Natural killer cell (primary cell): ENCODE measurements at regions not wholly inside any gene's neighbourhood (a gene's known extent, or its start where the extent isn't known, plus 50 kb on each side); places are given as distances from the start of the nearest gene placed in this dataset.

ENCODE experiments used
- ATAC-seq, 3 donors: fragments of 150-1000 bp in 2 of 3; fragments of 200-7000 bp in 1 of 3; cut with Tn5 transposase; 1 replicate in 1 of 3; 2 replicates in 2 of 3; pipeline ENCODE4 v1.10.0; 2021; ENCODE audit warnings: mild to moderate bottlenecking in 2 of 3, moderate library complexity in 2 of 3
- DNase-seq, 2 donors: peaks; one replicate each; pipeline versions ENCODE4 v3.0.0 to v3.0.0-alpha.2; 2013 to 2021; ENCODE audit warnings: mixed read lengths in 1 of 2
- H3K27ac ChIP-seq: one replicate; pipeline ENCODE4 v1.5.1; 2013; ENCODE audit warnings: mild to moderate bottlenecking, low read length
- H3K27me3 ChIP-seq: one replicate; pipeline ENCODE4 v1.6.1; 2013; ENCODE audit warnings: low read length; ENCODE audit not compliant: control insufficient read depth, insufficient read depth
- H3K36me3 ChIP-seq: one replicate; pipeline ENCODE4 v1.6.1; 2013; ENCODE audit warnings: low read length; ENCODE audit not compliant: control insufficient read depth, insufficient read depth
- H3K4me1 ChIP-seq: one replicate; pipeline ENCODE4 v1.6.1; 2013; ENCODE audit warnings: low read length; ENCODE audit not compliant: control insufficient read depth, insufficient read depth
- H3K4me3 ChIP-seq: one replicate; pipeline ENCODE4 v1.5.1; 2013; ENCODE audit warnings: low read length
- H3K9me3 ChIP-seq: one replicate; pipeline ENCODE4 v1.6.1; 2013; ENCODE audit warnings: low read length; ENCODE audit not compliant: control insufficient read depth, insufficient read depth
- H3K27ac Mint-ChIP-seq, 2 donors: one replicate each; pipeline ENCODE4 v1.8.0; 2022; ENCODE audit warnings: mild to moderate bottlenecking in 2 of 2, mixed read lengths in 2 of 2, moderate library complexity in 1 of 2
- H3K27me3 Mint-ChIP-seq, 2 donors: one replicate each; pipeline ENCODE4 v1.8.0; 2022; ENCODE audit warnings: low read depth in 2 of 2, mixed read lengths in 2 of 2
- H3K36me3 Mint-ChIP-seq: one replicate; pipeline ENCODE4 v1.8.0; 2022; ENCODE audit warnings: mixed read lengths
- H3K4me1 Mint-ChIP-seq, 2 donors: one replicate each; pipeline ENCODE4 v1.8.0; 2022; ENCODE audit warnings: mixed read lengths in 2 of 2
- H3K4me3 Mint-ChIP-seq: one replicate; pipeline ENCODE4 v1.8.0; 2022; ENCODE audit warnings: mild to moderate bottlenecking, moderate library complexity, mixed read lengths
- H3K9me3 Mint-ChIP-seq, 2 donors: one replicate each; pipeline ENCODE4 v1.8.0; 2022; ENCODE audit warnings: mixed read lengths in 2 of 2
- CTCF ChIP-seq: fragments of 200-600 bp; IDR thresholded peaks from one replicate; pipeline ENCODE4 v1.8.0; 2022; ENCODE audit warnings: antibody characterized with exemption
- WGBS: methylation state at CpG from one replicate; pipeline ENCODE4 v1.1.7; 2013; ENCODE audit warnings: missing lambda C conversion rate; ENCODE audit not compliant: insufficient coverage; 5-methylcytosine and 5-hydroxymethylcytosine counted together
- intact Hi-C: fragments of 100-400 bp; cut with micrococcal nuclease; formaldehyde crosslinking; loops from one replicate; pipeline ENCODE4 v1.14.2; 2022

DNA sequence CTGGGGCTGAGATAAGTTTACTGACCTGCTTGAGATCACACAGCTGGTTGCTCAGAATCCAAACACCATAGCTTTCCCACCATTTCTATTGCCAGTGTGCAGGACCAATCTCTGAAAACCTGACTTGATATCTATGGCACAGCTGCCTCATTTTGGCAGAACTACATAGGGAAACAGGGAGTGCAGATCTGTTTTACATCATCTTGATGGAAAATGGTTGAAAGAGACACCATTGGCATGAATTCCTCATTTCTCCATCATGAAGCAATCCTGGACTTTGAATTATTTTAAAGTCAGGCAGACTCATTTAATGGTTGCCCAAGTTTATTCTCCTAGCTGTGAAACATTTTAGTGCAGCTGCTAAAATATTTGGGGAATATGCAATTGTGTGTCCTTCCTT is 1628.2 kb upstream of the SLC10A2 start:
- Mint-ChIP-seq H3K4me1 (no peaks in the 10 kb centered on the region), H3K36me3 (no peaks in the 10 kb centered on the region), H3K27me3 (no peaks in the 10 kb centered on the region), H3K27ac (no peak overlapping the region), H3K9me3 (peaks cover 2 to 6% of the 10 kb centered on the region in 2 donors), H3K4me3 (no peak overlapping the region)
- no peak for TF ChIP-seq CTCF
- Histone ChIP-seq H3K4me1 (no peaks in the 10 kb centered on the region), H3K4me3 (no peak overlapping the region), H3K36me3 (no peaks in the 10 kb centered on the region), H3K27me3 (no peaks in the 10 kb centered on the region), H3K27ac (no peak overlapping the region), H3K9me3 (no peaks in the 10 kb centered on the region)
- intact Hi-C loops: no loop called here
- DNase-seq: no peak
- no peak for ATAC-seq

GRCh38 chr13:104693126-104693525 is 1626.9 kb upstream of the SLC10A2 start:
- H3K36me3 ChIP-seq: no peaks in the 10 kb centered on the region
- no peaks in the 10 kb centered on the region for H3K9me3 ChIP-seq
- H3K9me3 Mint-ChIP-seq: peaks cover 5 to 6% of the 10 kb centered on the region in 2 donors
- H3K27me3 Mint-ChIP-seq: no peaks in the 10 kb centered on the region
- no peak overlapping the region for H3K27ac ChIP-seq
- intact Hi-C loops: no loop called here
- H3K27ac Mint-ChIP-seq: no peak overlapping the region
- H3K4me3 Mint-ChIP-seq: no peak overlapping the region
- no peak overlapping the region for H3K4me3 ChIP-seq
- ATAC-seq (no peak), DNase-seq (no peak)
- TF ChIP-seq CTCF: no peak
- H3K4me1 Mint-ChIP-seq: no peaks in the 10 kb centered on the region
- H3K4me1 ChIP-seq: no peaks in the 10 kb centered on the region
- no peaks in the 10 kb centered on the region for H3K27me3 ChIP-seq
- H3K36me3 Mint-ChIP-seq: no peaks in the 10 kb centered on the region
- WGBS: 76% methylated on average over 4 of the region's 4 CpGs

DNA sequence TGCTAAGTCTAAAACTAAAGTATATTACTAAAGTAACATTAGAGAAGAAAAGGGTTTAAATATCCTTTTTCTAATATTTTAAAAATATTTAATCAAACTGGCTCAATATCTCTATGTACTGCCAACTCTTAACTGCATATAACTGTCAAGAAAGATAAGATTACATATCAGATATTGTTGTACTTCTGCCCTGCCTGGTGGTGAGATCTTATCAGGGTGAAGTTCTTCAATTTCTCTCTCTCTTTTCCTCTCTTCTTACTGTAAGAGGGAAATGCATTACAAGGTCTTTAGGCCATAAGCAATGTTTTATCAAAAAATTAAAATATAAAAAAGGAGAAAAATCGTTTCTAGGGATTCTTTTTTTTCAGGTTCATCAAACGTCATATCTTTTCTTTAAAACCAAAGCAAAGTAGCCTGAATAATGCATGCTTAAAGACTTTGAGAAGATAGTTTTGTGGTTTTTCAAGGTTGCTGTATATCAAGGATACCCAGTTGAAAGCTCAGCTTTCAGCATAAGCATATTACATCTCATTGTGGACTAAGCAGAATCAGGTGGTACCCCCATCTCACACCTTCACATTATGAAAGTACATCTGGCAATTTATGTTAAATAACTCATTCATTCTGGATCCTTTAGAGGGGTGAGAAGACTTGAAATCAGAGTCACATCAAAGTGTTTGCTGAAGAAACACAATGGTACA is 1625.7 kb upstream of the SLC10A2 start:
- Histone ChIP-seq H3K27me3 (no peaks in the 10 kb centered on the region), H3K4me3 (no peak overlapping the region), H3K4me1 (no peaks in the 10 kb centered on the region), H3K36me3 (no peaks in the 10 kb centered on the region), H3K9me3 (no peaks in the 10 kb centered on the region), H3K27ac (no peak overlapping the region)
- DNase-seq (no peak), ATAC-seq (peak in 1 of 3 donors; percentile 55)
- intact Hi-C loops: no loop called here
- WGBS: no CpG with 5 or more reads among the region's 2 CpGs
- no peak overlapping the region for H3K27ac Mint-ChIP-seq
- no peaks in the 10 kb centered on the region for H3K36me3 Mint-ChIP-seq
- no peaks in the 10 kb centered on the region for H3K4me1 Mint-ChIP-seq
- no peak overlapping the region for H3K4me3 Mint-ChIP-seq
- TF ChIP-seq CTCF: no peak
- peaks cover 5 to 6% of the 10 kb centered on the region in 2 donors for H3K9me3 Mint-ChIP-seq
- no peaks in the 10 kb centered on the region for H3K27me3 Mint-ChIP-seq

GRCh38 chr13:104686484-104686883 is 1620.3 kb upstream of the SLC10A2 start:
- Mint-ChIP-seq H3K27ac (no peak overlapping the region), H3K4me1 (no peaks in the 10 kb centered on the region), H3K4me3 (no peak overlapping the region), H3K9me3 (peaks cover 4 to 6% of the 10 kb centered on the region in 2 donors), H3K27me3 (no peaks in the 10 kb centered on the region), H3K36me3 (no peaks in the 10 kb centered on the region)
- H3K9me3 ChIP-seq: no peaks in the 10 kb centered on the region
- no peaks in the 10 kb centered on the region for H3K27me3 ChIP-seq
- H3K4me1 ChIP-seq: no peaks in the 10 kb centered on the region
- no peak overlapping the region for H3K4me3 ChIP-seq
- DNase-seq: no peak
- H3K27ac ChIP-seq: no peak overlapping the region
- intact Hi-C loops: no loop called here
- no peak for TF ChIP-seq CTCF
- no peak for ATAC-seq
- WGBS: 100% methylated on average over 1 of the region's 3 CpGs
- no peaks in the 10 kb centered on the region for H3K36me3 ChIP-seq
